HFFc6 (cell line): ENCODE measurements at regions not wholly inside any gene's neighbourhood (a gene's known extent, or its start where the extent isn't known, plus 50 kb on each side); places are given as distances from the start of the nearest gene placed in this dataset.

Experiments
- DNase-seq: peaks from one replicate; pipeline ENCODE4 v3.0.0-alpha.2; 2018
- H3K27ac Mint-ChIP-seq: 2 replicates; pipeline ENCODE4 v1.8.0; 2020; ENCODE audit warnings: mild to moderate bottlenecking, mixed read lengths
- H3K27me3 Mint-ChIP-seq: 2 replicates; pipeline ENCODE4 v1.8.0; 2021; ENCODE audit warnings: mild to moderate bottlenecking, moderate library complexity, mixed read lengths; ENCODE audit not compliant: insufficient read depth
- H3K36me3 Mint-ChIP-seq: 2 replicates; pipeline ENCODE4 v1.8.0; 2021; ENCODE audit warnings: low read depth, mixed read lengths
- H3K4me1 Mint-ChIP-seq: 2 replicates; pipeline ENCODE4 v1.8.0; 2020; ENCODE audit warnings: low read depth, mixed read lengths
- H3K4me3 Mint-ChIP-seq: 2 replicates; pipeline ENCODE4 v1.8.0; 2020; ENCODE audit warnings: mild to moderate bottlenecking, moderate library complexity, mixed read lengths
- H3K9me3 Mint-ChIP-seq: 2 replicates; pipeline ENCODE4 v1.8.0; 2020; ENCODE audit warnings: mild to moderate bottlenecking, mixed read lengths
- TF ChIP-seq, protein P1 (sequence below): fragments of 200-600 bp; sonication (generic); IDR thresholded peaks from 2 replicates; pipeline ENCODE4 v1.5.0; 2021; ENCODE audit warnings: antibody characterized with exemption, mild to moderate bottlenecking

GRCh38 chr3:184440151-184440550 is 60.3 kb downstream of the CHRD start:
- no peak for DNase-seq
- no peak overlapping the region for H3K4me3 Mint-ChIP-seq
- peaks cover 25% of the 10 kb centered on the region for H3K27me3 Mint-ChIP-seq
- peaks cover 5% of the 10 kb centered on the region; the same call in 1 of the 2 replicates for H3K4me1 Mint-ChIP-seq
- no peaks in the 10 kb centered on the region for H3K9me3 Mint-ChIP-seq
- TF ChIP-seq, protein P1, sequence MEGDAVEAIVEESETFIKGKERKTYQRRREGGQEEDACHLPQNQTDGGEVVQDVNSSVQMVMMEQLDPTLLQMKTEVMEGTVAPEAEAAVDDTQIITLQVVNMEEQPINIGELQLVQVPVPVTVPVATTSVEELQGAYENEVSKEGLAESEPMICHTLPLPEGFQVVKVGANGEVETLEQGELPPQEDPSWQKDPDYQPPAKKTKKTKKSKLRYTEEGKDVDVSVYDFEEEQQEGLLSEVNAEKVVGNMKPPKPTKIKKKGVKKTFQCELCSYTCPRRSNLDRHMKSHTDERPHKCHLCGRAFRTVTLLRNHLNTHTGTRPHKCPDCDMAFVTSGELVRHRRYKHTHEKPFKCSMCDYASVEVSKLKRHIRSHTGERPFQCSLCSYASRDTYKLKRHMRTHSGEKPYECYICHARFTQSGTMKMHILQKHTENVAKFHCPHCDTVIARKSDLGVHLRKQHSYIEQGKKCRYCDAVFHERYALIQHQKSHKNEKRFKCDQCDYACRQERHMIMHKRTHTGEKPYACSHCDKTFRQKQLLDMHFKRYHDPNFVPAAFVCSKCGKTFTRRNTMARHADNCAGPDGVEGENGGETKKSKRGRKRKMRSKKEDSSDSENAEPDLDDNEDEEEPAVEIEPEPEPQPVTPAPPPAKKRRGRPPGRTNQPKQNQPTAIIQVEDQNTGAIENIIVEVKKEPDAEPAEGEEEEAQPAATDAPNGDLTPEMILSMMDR = no peak
- H3K27ac Mint-ChIP-seq = no peak overlapping the region
- H3K36me3 Mint-ChIP-seq = no peaks in the 10 kb centered on the region

DNA sequence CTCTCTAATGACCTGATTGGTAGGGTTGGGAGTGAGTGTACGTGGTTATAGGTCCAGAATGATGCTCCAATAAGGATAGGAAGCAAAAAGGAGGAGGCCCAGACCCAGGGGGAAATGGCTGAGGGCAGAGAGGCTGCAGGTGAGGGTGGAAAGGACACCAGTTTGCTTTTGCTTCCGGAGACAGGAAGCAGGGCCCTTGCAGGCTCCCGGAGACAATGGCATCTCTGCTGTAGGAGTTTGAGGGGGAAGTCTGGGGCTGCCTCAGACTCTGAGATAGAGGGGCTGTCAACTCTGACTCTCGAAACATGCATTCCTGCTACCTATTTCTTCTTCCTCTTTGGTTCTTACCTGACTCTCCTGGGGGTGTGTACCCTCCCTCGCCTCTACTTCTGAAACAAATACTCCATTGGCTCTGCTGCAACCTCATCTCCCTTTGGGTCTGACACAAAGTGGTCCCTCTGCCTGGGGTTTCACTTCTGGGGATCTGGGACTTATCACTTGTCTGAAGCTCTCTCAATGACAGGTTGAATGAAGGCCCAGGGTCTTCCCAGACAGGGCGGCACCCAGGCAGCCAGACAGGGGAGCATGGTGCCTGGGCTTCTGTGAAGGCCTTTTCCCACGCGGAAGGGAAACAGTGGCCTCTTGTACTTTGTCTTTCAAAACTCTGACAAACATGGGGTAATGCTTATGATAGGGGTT is 61.5 kb downstream of the CHRD start:
- H3K27ac Mint-ChIP-seq = no peak overlapping the region
- no peak overlapping the region for H3K4me3 Mint-ChIP-seq
- peaks cover 5% of the 10 kb centered on the region; the same call in 1 of the 2 replicates for H3K4me1 Mint-ChIP-seq
- TF ChIP-seq, protein P1 = no peak
- H3K27me3 Mint-ChIP-seq = peaks cover 25% of the 10 kb centered on the region
- H3K9me3 Mint-ChIP-seq = no peaks in the 10 kb centered on the region
- DNase-seq = no peak
- no peaks in the 10 kb centered on the region for H3K36me3 Mint-ChIP-seq

GRCh38 chr3:184443364-184443763 is 63.5 kb downstream of the CHRD start:
- Mint-ChIP-seq H3K36me3 (no peaks in the 10 kb centered on the region), H3K27me3 (peaks cover 24% of the 10 kb centered on the region), H3K27ac (no peak overlapping the region), H3K4me1 (peaks cover 9% of the 10 kb centered on the region), H3K9me3 (no peaks in the 10 kb centered on the region), H3K4me3 (no peak overlapping the region)
- no peak for DNase-seq
- TF ChIP-seq, protein P1 = no peak

GRCh38 chr3:184443831-184444230 is 64.0 kb downstream of the CHRD start:
- no peak for DNase-seq
- Mint-ChIP-seq H3K9me3 (no peaks in the 10 kb centered on the region), H3K4me3 (no peak overlapping the region), H3K36me3 (no peaks in the 10 kb centered on the region), H3K27me3 (peaks cover 24% of the 10 kb centered on the region), H3K27ac (no peak overlapping the region), H3K4me1 (peaks cover 14% of the 10 kb centered on the region)
- TF ChIP-seq, protein P1 = no peak

DNA sequence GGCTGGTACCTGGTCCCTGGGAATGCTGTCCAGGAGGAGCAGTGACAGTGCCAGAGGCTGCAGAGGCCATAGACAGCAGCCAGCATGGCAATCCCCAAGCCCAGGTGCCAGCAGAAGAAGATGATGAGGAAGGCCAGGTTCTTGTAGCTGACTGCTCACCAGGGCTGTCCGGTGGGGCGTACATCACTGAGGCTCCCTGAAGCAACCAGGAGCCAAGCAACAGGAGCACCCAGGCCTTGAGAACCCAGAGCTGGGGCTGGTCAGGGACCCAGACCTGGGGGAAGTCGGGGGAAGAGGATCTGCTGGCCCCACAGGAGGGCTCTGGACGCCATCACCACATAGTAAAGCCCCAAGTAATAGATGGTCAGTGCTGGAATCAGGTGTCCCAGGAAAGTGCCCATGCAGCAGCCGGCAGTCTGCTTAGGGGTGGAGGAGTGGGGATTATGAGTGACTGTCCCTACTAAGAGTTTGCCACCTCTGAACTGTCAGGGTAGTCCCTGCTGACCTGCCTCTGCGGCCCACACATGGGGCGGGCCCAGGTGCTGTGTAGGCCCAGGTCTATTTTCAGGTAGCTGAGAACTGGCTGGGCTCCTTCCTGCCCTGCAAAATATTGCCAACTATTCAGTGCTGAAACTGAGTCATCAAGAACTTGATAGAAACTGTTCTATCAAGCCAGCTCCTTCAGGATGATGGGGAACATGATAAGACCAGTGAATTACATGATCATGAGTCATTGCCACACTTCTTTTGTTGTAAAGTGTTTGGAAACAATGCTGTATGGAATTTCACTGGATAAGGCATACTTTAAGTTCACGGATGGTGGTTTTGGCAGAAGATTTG is 68.7 kb downstream of the CHRD start:
- DNase-seq = peak; percentile 88
- peaks cover 14% of the 10 kb centered on the region for H3K4me1 Mint-ChIP-seq
- no peaks in the 10 kb centered on the region for H3K9me3 Mint-ChIP-seq
- H3K36me3 Mint-ChIP-seq = no peaks in the 10 kb centered on the region
- peak overlapping the region; percentile 11; the same call in 1 of the 2 replicates for H3K27ac Mint-ChIP-seq
- peaks cover 11% of the 10 kb centered on the region for H3K27me3 Mint-ChIP-seq
- TF ChIP-seq, protein P1 = no peak
- H3K4me3 Mint-ChIP-seq = no peak overlapping the region
